ENCODE measurements at regions not wholly inside any gene's neighbourhood (a gene's known extent, or its start where the extent isn't known, plus 50 kb on each side); places are given as distances from the start of the nearest gene placed in this dataset.

DNA sequence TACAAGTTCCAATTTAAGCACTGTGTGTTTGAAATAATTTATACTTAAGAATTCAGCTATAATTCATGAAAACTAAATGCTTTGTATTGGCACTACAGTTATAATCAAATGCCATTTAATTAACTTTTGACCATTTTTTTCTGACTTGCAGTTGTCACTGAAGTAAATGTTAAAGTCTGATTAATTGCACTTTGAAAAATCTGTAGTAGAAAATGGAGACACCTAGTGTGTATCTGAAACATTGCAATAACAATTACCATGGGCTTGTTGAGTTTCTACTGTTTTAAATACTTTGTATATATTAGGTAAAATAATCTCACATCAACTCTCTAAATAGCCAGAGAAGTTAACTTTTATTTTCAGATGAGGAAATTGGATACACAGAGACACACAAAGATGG, 458.6 kb upstream of the FSIP2 start:
- TF ChIP-seq, protein P1, sequence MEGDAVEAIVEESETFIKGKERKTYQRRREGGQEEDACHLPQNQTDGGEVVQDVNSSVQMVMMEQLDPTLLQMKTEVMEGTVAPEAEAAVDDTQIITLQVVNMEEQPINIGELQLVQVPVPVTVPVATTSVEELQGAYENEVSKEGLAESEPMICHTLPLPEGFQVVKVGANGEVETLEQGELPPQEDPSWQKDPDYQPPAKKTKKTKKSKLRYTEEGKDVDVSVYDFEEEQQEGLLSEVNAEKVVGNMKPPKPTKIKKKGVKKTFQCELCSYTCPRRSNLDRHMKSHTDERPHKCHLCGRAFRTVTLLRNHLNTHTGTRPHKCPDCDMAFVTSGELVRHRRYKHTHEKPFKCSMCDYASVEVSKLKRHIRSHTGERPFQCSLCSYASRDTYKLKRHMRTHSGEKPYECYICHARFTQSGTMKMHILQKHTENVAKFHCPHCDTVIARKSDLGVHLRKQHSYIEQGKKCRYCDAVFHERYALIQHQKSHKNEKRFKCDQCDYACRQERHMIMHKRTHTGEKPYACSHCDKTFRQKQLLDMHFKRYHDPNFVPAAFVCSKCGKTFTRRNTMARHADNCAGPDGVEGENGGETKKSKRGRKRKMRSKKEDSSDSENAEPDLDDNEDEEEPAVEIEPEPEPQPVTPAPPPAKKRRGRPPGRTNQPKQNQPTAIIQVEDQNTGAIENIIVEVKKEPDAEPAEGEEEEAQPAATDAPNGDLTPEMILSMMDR (IDR thresholded peaks at IDR 0.05), result peak in 1 of 3 donors; percentile 36
- TF ChIP-seq POLR2AphosphoS5 (IDR thresholded peaks at IDR 0.05) (no peak), POLR2A (IDR thresholded peaks at IDR 0.05) (no peak)
